ENCODE measurements at regions not wholly inside any gene's neighbourhood (a gene's known extent, or its start where the extent isn't known, plus 50 kb on each side); places are given as distances from the start of the nearest gene placed in this dataset.
"Not testable (repeated sequence)": the region's sequence is repeated elsewhere in the genome, so short reads cannot be mapped to it uniquely, and the experiment has no call there.

- FAIRE-seq = no peak
Observed at GRCh38 chr11:116698080-116698479, 74.7 kb downstream of the BUD13 start.

- FAIRE-seq = no peak
Observed at GRCh38 chr11:116697639-116698038, 75.1 kb downstream of the BUD13 start.

- FAIRE-seq = no peak
Observed at GRCh38 chr11:116697011-116697410, 75.8 kb downstream of the BUD13 start.

- no peak for FAIRE-seq
Observed at GRCh38 chr11:116696381-116696941, 76.3 kb downstream of the BUD13 start.

GRCh38 chr11:116695657-116696254, 77.0 kb downstream of the BUD13 start:
- FAIRE-seq = no peak

- no peak for FAIRE-seq
Observed at GRCh38 chr11:116694815-116695590, 77.8 kb downstream of the BUD13 start.

- FAIRE-seq = no peak
Observed at GRCh38 chr11:116694349-116694725, 78.5 kb downstream of the BUD13 start.

- no peak for FAIRE-seq
Observed at GRCh38 chr11:116693593-116694348, 79.0 kb downstream of the BUD13 start.

GRCh38 chr11:116693102-116693570, 79.7 kb downstream of the BUD13 start:
- FAIRE-seq = no peak

- no peak for FAIRE-seq
Observed at GRCh38 chr11:116692318-116693101, 80.3 kb downstream of the BUD13 start.

- no peak for FAIRE-seq
Observed at GRCh38 chr11:116691771-116692177, 81.0 kb downstream of the BUD13 start.

- no peak for FAIRE-seq
Observed at GRCh38 chr11:116690611-116691010, 82.2 kb downstream of the BUD13 start.

- no peak for FAIRE-seq
Observed at GRCh38 chr11:116689413-116690127, 83.2 kb downstream of the BUD13 start.

- no peak for FAIRE-seq
Observed at GRCh38 chr11:116688202-116688540, 84.6 kb downstream of the BUD13 start.

GRCh38 chr11:116687458-116688201, 85.2 kb downstream of the BUD13 start:
- FAIRE-seq = no peak

GRCh38 chr11:116686866-116687265, 85.9 kb downstream of the BUD13 start:
- FAIRE-seq = no peak

- FAIRE-seq = no peak
Observed at GRCh38 chr11:116683982-116684381, 88.8 kb downstream of the BUD13 start.

GRCh38 chr11:116680349-116681125, 92.2 kb downstream of the BUD13 start:
- FAIRE-seq = no peak

GRCh38 chr11:116678887-116679286, 93.9 kb downstream of the BUD13 start:
- no peak for FAIRE-seq

- FAIRE-seq = not testable (repeated sequence)
Observed at GRCh38 chr11:116667318-116667717, 105.5 kb downstream of the BUD13 start.
